ENCODE measurements at regions not wholly inside any gene's neighbourhood (a gene's known extent, or its start where the extent isn't known, plus 50 kb on each side); places are given as distances from the start of the nearest gene placed in this dataset.

DNA sequence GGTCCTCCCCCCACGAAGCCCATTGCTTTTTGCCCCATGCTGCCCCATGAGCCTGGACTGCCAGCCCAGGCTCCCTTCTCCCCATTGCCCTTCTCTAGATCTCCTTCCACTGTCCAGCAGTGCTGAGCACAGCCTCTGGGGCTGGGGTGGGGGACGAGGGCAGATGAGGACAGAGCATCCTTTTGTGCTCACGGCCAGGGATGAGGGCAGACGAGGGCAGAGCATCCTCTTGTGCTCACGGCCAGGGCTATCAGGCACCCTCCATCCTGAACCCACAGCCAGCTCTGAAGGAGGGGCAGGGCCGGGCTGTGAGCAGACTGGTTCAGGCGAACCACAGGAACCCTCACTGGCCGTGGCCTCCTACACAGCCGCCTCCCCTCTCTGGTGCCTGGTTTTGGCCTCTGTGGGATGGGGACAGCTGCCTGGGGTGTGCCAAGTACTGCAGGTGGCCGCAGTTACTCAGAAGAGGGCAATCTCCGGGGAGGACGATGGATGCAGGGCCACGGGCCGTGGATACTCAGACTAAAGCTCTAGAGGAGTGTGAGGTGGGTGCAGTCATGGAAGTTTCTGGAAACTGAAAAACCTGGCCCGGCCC, 1258.8 kb downstream of the BRD1 start:
- Mint-ChIP-seq H3K9me3 (peaks cover 8 to 19% (median 16%) of the 10 kb centered on the region in 5 donors), H3K27me3 (peaks cover 2 to 30% of the 10 kb centered on the region in 2 donors), H3K27ac (no peak overlapping the region), H3K4me3 (no peak overlapping the region), H3K36me3 (peaks cover 0 to 7% (median 3%) of the 10 kb centered on the region in 3 donors), H3K4me1 (peaks cover 0 to 7% (median 5%) of the 10 kb centered on the region in 3 donors)
- no peak overlapping the region for H3K27ac ChIP-seq (ENCODE audit: low read depth, low read length)
- peaks cover 2% of the 10 kb centered on the region for H3K27me3 ChIP-seq (ENCODE audit: insufficient read depth, low read length, poor library complexity, severe bottlenecking)
- H3K36me3 ChIP-seq (ENCODE audit: insufficient read depth, low read length) = no peaks in the 10 kb centered on the region
- no peak for DNase-seq
- no peaks in the 10 kb centered on the region for H3K9me3 ChIP-seq (ENCODE audit: low read length)
- H3K4me1 ChIP-seq (ENCODE audit: insufficient read depth, low read length) = no peaks in the 10 kb centered on the region
- CTCF ChIA-PET = no interaction called here
- no peak overlapping the region for H3K4me3 ChIP-seq (ENCODE audit: low read length)
- POLR2A ChIA-PET = no interaction called here

GRCh38 chr22:48567213-48567975, 1260.3 kb downstream of the BRD1 start:
- no peak overlapping the region for H3K27ac ChIP-seq (ENCODE audit: low read depth, low read length)
- H3K27me3 ChIP-seq (ENCODE audit: insufficient read depth, low read length, poor library complexity, severe bottlenecking) = no peaks in the 10 kb centered on the region
- Mint-ChIP-seq H3K9me3 (peaks cover 8 to 17% (median 14%) of the 10 kb centered on the region in 5 donors), H3K27me3 (peaks cover 0 to 22% of the 10 kb centered on the region in 2 donors), H3K36me3 (peaks cover 0 to 7% (median 3%) of the 10 kb centered on the region in 3 donors), H3K4me3 (peak overlapping the region in 2 of 7 donors; percentile 17 to 51), H3K4me1 (peaks cover 0 to 7% (median 5%) of the 10 kb centered on the region in 3 donors), H3K27ac (no peak overlapping the region)
- no peak for DNase-seq
- ChIA-PET POLR2A (no interaction called here), CTCF (no interaction called here)
- no peaks in the 10 kb centered on the region for H3K4me1 ChIP-seq (ENCODE audit: insufficient read depth, low read length)
- no peaks in the 10 kb centered on the region for H3K9me3 ChIP-seq (ENCODE audit: low read length)
- no peaks in the 10 kb centered on the region for H3K36me3 ChIP-seq (ENCODE audit: insufficient read depth, low read length)
- no peak overlapping the region for H3K4me3 ChIP-seq (ENCODE audit: low read length)

GRCh38 chr22:48566741-48567140, 1260.9 kb downstream of the BRD1 start:
- Mint-ChIP-seq H3K4me1 (peaks cover 0 to 7% (median 5%) of the 10 kb centered on the region in 3 donors), H3K9me3 (peaks cover 3 to 14% (median 12%) of the 10 kb centered on the region in 5 donors), H3K27me3 (peaks cover 0 to 22% of the 10 kb centered on the region in 2 donors), H3K4me3 (peak overlapping the region in 2 of 7 donors; percentile 11 to 17), H3K36me3 (peaks cover 0 to 7% (median 3%) of the 10 kb centered on the region in 3 donors), H3K27ac (no peak overlapping the region)
- Histone ChIP-seq H3K9me3 (ENCODE audit: low read length) (no peaks in the 10 kb centered on the region), H3K4me3 (ENCODE audit: low read length) (no peak overlapping the region), H3K36me3 (ENCODE audit: insufficient read depth, low read length) (no peaks in the 10 kb centered on the region), H3K27me3 (ENCODE audit: insufficient read depth, low read length, poor library complexity, severe bottlenecking) (no peaks in the 10 kb centered on the region), H3K4me1 (ENCODE audit: insufficient read depth, low read length) (no peaks in the 10 kb centered on the region), H3K27ac (ENCODE audit: low read depth, low read length) (no peak overlapping the region)
- no peak for DNase-seq
- ChIA-PET POLR2A (no interaction called here), CTCF (no interaction called here)

GRCh38 chr22:48565901-48566501, 1261.7 kb downstream of the BRD1 start:
- Histone ChIP-seq H3K27me3 (ENCODE audit: insufficient read depth, low read length, poor library complexity, severe bottlenecking) (no peaks in the 10 kb centered on the region), H3K4me1 (ENCODE audit: insufficient read depth, low read length) (no peaks in the 10 kb centered on the region), H3K36me3 (ENCODE audit: insufficient read depth, low read length) (no peaks in the 10 kb centered on the region), H3K9me3 (ENCODE audit: low read length) (no peaks in the 10 kb centered on the region), H3K27ac (ENCODE audit: low read depth, low read length) (no peak overlapping the region), H3K4me3 (ENCODE audit: low read length) (no peak overlapping the region)
- H3K4me3 Mint-ChIP-seq = no peak overlapping the region
- CTCF ChIA-PET = no interaction called here
- no peak overlapping the region for H3K27ac Mint-ChIP-seq
- peaks cover 0 to 22% of the 10 kb centered on the region in 2 donors for H3K27me3 Mint-ChIP-seq
- POLR2A ChIA-PET = no interaction called here
- peaks cover 0 to 7% (median 5%) of the 10 kb centered on the region in 3 donors for H3K4me1 Mint-ChIP-seq
- peaks cover 0 to 9% (median 9%) of the 10 kb centered on the region in 5 donors for H3K9me3 Mint-ChIP-seq
- DNase-seq = no peak
- peaks cover 0 to 4% (median 3%) of the 10 kb centered on the region in 3 donors for H3K36me3 Mint-ChIP-seq

- H3K4me3 ChIP-seq (ENCODE audit: low read length) = no peak overlapping the region
- H3K36me3 ChIP-seq (ENCODE audit: insufficient read depth, low read length) = no peaks in the 10 kb centered on the region
- H3K27ac Mint-ChIP-seq = no peak overlapping the region
- H3K4me1 ChIP-seq (ENCODE audit: insufficient read depth, low read length) = no peaks in the 10 kb centered on the region
- no peak for DNase-seq
- H3K27me3 Mint-ChIP-seq = peaks cover 0 to 22% of the 10 kb centered on the region in 2 donors
- H3K27ac ChIP-seq (ENCODE audit: low read depth, low read length) = no peak overlapping the region
- peaks cover 0 to 7% (median 5%) of the 10 kb centered on the region in 3 donors for H3K4me1 Mint-ChIP-seq
- H3K4me3 Mint-ChIP-seq = no peak overlapping the region
- peaks cover 0 to 1% (median 0%) of the 10 kb centered on the region in 5 donors for H3K9me3 Mint-ChIP-seq
- ChIA-PET CTCF (no interaction called here), POLR2A (no interaction called here)
- H3K27me3 ChIP-seq (ENCODE audit: insufficient read depth, low read length, poor library complexity, severe bottlenecking) = no peaks in the 10 kb centered on the region
- H3K36me3 Mint-ChIP-seq = peaks cover 0 to 1% (median 1%) of the 10 kb centered on the region in 3 donors
- no peaks in the 10 kb centered on the region for H3K9me3 ChIP-seq (ENCODE audit: low read length)
Observed at GRCh38 chr22:48564995-48565394, 1262.7 kb downstream of the BRD1 start.

DNA sequence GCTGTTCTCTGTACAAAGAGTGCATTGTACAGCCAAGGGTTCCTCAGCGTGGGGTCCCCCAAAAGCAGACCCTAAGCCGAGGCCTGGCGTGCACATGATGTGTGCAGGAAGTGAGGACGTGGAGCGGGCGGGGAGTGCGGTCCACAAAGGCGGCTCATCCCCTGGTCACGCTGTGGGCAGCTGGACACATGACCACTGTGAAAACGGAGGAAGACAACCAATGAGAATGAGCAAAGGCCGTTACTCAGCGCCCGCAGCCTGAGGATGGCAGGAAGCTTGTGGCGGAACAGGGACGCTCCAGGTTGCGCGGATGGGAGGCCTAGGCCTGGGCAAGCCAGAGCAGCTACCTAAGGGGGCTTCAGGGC, 1263.7 kb downstream of the BRD1 start:
- CTCF ChIA-PET = no interaction called here
- DNase-seq = no peak
- H3K4me3 Mint-ChIP-seq = no peak overlapping the region

GRCh38 chr22:48563118-48563965, 1264.3 kb downstream of the BRD1 start:
- no peak overlapping the region for H3K4me3 Mint-ChIP-seq
- no peaks in the 10 kb centered on the region for H3K36me3 Mint-ChIP-seq
- H3K27ac Mint-ChIP-seq = no peak overlapping the region
- no peaks in the 10 kb centered on the region for H3K27me3 ChIP-seq (ENCODE audit: insufficient read depth, low read length, poor library complexity, severe bottlenecking)
- ChIA-PET POLR2A (no interaction called here), CTCF (no interaction called here)
- H3K4me1 Mint-ChIP-seq = peaks cover 0 to 7% (median 5%) of the 10 kb centered on the region in 3 donors
- H3K9me3 ChIP-seq (ENCODE audit: low read length) = no peaks in the 10 kb centered on the region
- H3K9me3 Mint-ChIP-seq = no peaks in the 10 kb centered on the region
- H3K36me3 ChIP-seq (ENCODE audit: insufficient read depth, low read length) = no peaks in the 10 kb centered on the region
- H3K4me3 ChIP-seq (ENCODE audit: low read length) = no peak overlapping the region
- DNase-seq = no peak
- H3K4me1 ChIP-seq (ENCODE audit: insufficient read depth, low read length) = no peaks in the 10 kb centered on the region
- peaks cover 2 to 18% of the 10 kb centered on the region in 2 donors for H3K27me3 Mint-ChIP-seq
- H3K27ac ChIP-seq (ENCODE audit: low read depth, low read length) = no peak overlapping the region

More for the DNA sequence above, 1263.7 kb downstream of the BRD1 start:
- Mint-ChIP-seq H3K27ac (no peak overlapping the region), H3K36me3 (no peaks in the 10 kb centered on the region), H3K27me3 (peaks cover 2 to 22% of the 10 kb centered on the region in 2 donors), H3K4me1 (peaks cover 0 to 7% (median 5%) of the 10 kb centered on the region in 3 donors), H3K9me3 (no peaks in the 10 kb centered on the region)
- no peaks in the 10 kb centered on the region for H3K4me1 ChIP-seq (ENCODE audit: insufficient read depth, low read length)
- H3K4me3 ChIP-seq (ENCODE audit: low read length) = no peak overlapping the region
- no peaks in the 10 kb centered on the region for H3K36me3 ChIP-seq (ENCODE audit: insufficient read depth, low read length)
- POLR2A ChIA-PET = no interaction called here
- no peak overlapping the region for H3K27ac ChIP-seq (ENCODE audit: low read depth, low read length)
- no peaks in the 10 kb centered on the region for H3K9me3 ChIP-seq (ENCODE audit: low read length)
- no peaks in the 10 kb centered on the region for H3K27me3 ChIP-seq (ENCODE audit: insufficient read depth, low read length, poor library complexity, severe bottlenecking)

Measured in CD8-positive, alpha-beta memory T cell (primary cell).